ENCODE measurements at regions not wholly inside any gene's neighbourhood (a gene's known extent, or its start where the extent isn't known, plus 50 kb on each side); places are given as distances from the start of the nearest gene placed in this dataset.

DNA sequence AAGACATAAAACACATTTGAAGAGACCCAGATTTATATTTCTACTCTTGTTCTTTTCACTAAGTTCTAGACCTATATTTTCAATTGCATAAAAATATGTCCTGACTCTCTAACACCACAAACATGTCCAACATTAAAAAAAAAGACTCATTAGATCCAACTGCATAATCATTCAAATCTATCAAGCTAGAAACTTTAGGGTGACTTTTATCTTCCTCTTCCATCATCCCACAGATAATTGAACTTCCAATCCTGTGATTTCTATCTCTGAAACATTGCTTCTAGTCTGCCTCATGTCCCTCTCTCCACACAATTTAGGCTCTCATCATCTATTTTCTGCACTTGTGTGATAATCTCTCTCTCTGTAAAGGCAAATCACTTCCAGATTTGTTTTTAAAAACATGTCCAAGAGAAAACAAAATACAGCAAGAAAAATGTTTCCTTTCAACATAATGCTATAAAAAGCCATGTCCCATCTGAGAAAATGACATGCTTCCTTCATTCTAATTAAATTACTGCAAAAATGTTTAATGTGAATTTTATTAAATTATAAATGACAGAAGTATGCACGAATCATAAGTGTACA lies 615.9 kb downstream of the RNF144B start:
- Histone ChIP-seq H3K36me3 (ENCODE audit: low read depth) (no peaks in the 10 kb centered on the region), H3K4me1 (ENCODE audit: insufficient read depth, poor library complexity, severe bottlenecking) (no peaks in the 10 kb centered on the region), H3K27me3 (ENCODE audit: insufficient read depth, poor library complexity, severe bottlenecking) (peaks cover 2% of the 10 kb centered on the region), H3K27ac (ENCODE audit: poor library complexity, severe bottlenecking) (no peak overlapping the region), H3K9me3 (ENCODE audit: severe bottlenecking) (no peaks in the 10 kb centered on the region), H3K4me3 (ENCODE audit: severe bottlenecking) (no peak overlapping the region)
- TF ChIP-seq, protein P1, sequence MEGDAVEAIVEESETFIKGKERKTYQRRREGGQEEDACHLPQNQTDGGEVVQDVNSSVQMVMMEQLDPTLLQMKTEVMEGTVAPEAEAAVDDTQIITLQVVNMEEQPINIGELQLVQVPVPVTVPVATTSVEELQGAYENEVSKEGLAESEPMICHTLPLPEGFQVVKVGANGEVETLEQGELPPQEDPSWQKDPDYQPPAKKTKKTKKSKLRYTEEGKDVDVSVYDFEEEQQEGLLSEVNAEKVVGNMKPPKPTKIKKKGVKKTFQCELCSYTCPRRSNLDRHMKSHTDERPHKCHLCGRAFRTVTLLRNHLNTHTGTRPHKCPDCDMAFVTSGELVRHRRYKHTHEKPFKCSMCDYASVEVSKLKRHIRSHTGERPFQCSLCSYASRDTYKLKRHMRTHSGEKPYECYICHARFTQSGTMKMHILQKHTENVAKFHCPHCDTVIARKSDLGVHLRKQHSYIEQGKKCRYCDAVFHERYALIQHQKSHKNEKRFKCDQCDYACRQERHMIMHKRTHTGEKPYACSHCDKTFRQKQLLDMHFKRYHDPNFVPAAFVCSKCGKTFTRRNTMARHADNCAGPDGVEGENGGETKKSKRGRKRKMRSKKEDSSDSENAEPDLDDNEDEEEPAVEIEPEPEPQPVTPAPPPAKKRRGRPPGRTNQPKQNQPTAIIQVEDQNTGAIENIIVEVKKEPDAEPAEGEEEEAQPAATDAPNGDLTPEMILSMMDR (IDR thresholded peaks at IDR 0.05; ENCODE audit: poor library complexity, severe bottlenecking), result no peak
- no peak for ATAC-seq (ENCODE audit: low read depth)
- no peak for DNase-seq (ENCODE audit: low spot score)

DNA sequence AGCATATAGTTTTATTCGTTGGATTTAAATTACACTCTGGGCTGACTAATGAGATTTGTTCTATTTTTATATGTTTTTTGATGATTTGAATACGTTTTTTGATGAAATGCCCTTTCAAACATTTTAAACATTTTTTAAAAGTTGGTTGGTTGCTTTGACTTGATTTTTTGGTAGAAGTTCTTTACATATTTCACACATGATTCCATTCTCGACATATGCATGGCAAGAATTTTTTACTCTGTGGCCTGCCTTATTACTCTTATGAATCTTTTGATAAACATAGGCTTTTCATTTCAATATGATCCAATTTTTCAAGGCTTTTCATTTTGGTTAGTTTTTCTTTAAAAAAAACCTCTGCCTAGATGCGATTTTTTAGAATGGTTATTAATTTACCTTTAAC lies 617.0 kb downstream of the RNF144B start:
- Histone ChIP-seq H3K4me3 (ENCODE audit: severe bottlenecking) (no peak overlapping the region), H3K27ac (ENCODE audit: poor library complexity, severe bottlenecking) (no peak overlapping the region), H3K9me3 (ENCODE audit: severe bottlenecking) (no peaks in the 10 kb centered on the region), H3K36me3 (ENCODE audit: low read depth) (no peaks in the 10 kb centered on the region), H3K27me3 (ENCODE audit: insufficient read depth, poor library complexity, severe bottlenecking) (peaks cover 2% of the 10 kb centered on the region), H3K4me1 (ENCODE audit: insufficient read depth, poor library complexity, severe bottlenecking) (no peaks in the 10 kb centered on the region)
- DNase-seq (ENCODE audit: low spot score), result no peak
- TF ChIP-seq, protein P1 (IDR thresholded peaks at IDR 0.05; ENCODE audit: poor library complexity, severe bottlenecking), result no peak
- ATAC-seq (ENCODE audit: low read depth), result no peak

DNA sequence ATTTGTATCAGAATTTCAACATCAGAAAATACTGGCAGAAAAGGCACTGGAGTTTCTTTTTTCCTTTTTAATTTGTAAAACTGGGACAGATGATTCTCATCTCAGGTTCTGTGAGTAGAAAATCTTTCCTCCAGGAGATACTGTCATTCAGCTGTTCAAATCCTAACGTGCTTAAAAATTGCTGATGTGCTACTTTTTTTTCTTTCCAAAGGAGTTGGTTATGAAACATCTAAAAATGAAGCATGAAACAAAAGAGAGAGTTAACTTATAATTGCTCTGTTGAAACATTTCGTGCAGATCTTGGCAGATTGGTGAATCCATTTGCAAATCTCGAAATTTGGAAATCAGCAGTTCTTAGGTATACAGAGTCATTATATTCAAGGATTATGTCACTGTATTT lies 622.6 kb downstream of the RNF144B start:
- no peak for DNase-seq (ENCODE audit: low spot score)
- no peaks in the 10 kb centered on the region for H3K9me3 ChIP-seq (ENCODE audit: severe bottlenecking)
- ATAC-seq (ENCODE audit: low read depth), result no peak
- peaks cover 8% of the 10 kb centered on the region for H3K27me3 ChIP-seq (ENCODE audit: insufficient read depth, poor library complexity, severe bottlenecking)
- no peaks in the 10 kb centered on the region for H3K4me1 ChIP-seq (ENCODE audit: insufficient read depth, poor library complexity, severe bottlenecking)
- H3K4me3 ChIP-seq (ENCODE audit: severe bottlenecking), result no peak overlapping the region
- TF ChIP-seq, protein P1 (IDR thresholded peaks at IDR 0.05; ENCODE audit: poor library complexity, severe bottlenecking), result no peak
- H3K36me3 ChIP-seq (ENCODE audit: low read depth), result no peaks in the 10 kb centered on the region
- H3K27ac ChIP-seq (ENCODE audit: poor library complexity, severe bottlenecking), result no peak overlapping the region

DNA sequence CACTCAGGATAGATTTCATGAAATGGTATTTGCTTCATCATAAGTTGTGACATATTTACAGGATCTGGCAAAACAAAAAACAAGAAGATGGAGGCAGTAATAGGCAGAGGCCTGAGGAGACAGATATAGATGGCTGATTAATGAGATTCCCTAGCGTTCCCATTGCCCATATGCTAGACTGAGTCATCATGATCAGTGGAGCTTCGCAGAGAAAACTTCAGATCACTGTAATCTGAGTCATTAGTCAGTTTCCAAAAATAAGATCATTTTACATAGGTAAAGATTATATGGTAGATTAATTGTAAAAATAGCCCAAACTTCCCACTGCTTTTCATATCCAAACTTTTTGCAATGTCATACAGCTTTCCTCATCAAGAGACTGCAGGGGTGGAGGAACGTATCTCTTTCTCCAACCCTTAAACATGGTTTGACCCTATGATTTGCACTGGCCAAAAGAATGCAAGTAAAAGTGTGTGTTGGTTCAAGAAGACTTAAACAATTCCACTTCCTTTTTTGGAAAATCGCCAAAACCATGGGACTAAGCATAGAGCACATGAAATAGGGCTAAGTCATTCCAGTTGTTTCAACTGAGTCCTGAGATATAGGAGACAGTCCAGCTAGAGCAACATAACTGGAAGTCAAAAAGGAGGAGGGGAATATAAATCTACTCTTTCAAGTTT lies 626.0 kb downstream of the RNF144B start:
- Histone ChIP-seq H3K27me3 (ENCODE audit: insufficient read depth, poor library complexity, severe bottlenecking) (peaks cover 6% of the 10 kb centered on the region), H3K4me3 (ENCODE audit: severe bottlenecking) (no peak overlapping the region), H3K36me3 (ENCODE audit: low read depth) (no peaks in the 10 kb centered on the region), H3K27ac (ENCODE audit: poor library complexity, severe bottlenecking) (no peak overlapping the region), H3K9me3 (ENCODE audit: severe bottlenecking) (no peaks in the 10 kb centered on the region), H3K4me1 (ENCODE audit: insufficient read depth, poor library complexity, severe bottlenecking) (no peaks in the 10 kb centered on the region)
- TF ChIP-seq, protein P1 (IDR thresholded peaks at IDR 0.05; ENCODE audit: poor library complexity, severe bottlenecking), result no peak
- peak; percentile 35; the same call in 1 of the 3 replicates for ATAC-seq (ENCODE audit: low read depth)
- DNase-seq (ENCODE audit: low spot score), result no peak

DNA sequence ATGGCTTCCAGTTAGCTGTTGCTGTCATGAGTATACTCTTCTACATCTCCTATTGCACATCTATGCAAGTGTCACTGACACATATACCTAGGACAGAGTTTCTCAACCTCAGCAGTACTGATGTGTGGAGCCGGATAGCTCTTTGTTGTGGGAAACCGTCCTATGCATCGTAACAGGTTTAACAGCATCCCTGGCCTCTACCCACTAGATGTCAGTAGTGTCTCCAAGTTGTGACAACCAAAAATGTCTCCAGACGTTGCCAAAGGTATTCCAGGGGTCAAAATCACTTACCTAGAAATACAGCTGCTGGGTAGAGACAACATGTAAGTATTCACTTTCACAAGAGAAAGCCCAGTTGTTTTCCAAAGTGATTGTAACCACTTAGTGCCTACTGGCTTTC lies 637.6 kb downstream of the RNF144B start:
- Histone ChIP-seq H3K27ac (ENCODE audit: poor library complexity, severe bottlenecking) (no peak overlapping the region), H3K4me3 (ENCODE audit: severe bottlenecking) (no peak overlapping the region), H3K27me3 (ENCODE audit: insufficient read depth, poor library complexity, severe bottlenecking) (peaks cover 7% of the 10 kb centered on the region), H3K9me3 (ENCODE audit: severe bottlenecking) (no peaks in the 10 kb centered on the region), H3K4me1 (ENCODE audit: insufficient read depth, poor library complexity, severe bottlenecking) (no peaks in the 10 kb centered on the region), H3K36me3 (ENCODE audit: low read depth) (no peaks in the 10 kb centered on the region)
- DNase-seq (ENCODE audit: low spot score) (no peak), ATAC-seq (ENCODE audit: low read depth) (peak; percentile 74)
- TF ChIP-seq, protein P1 (IDR thresholded peaks at IDR 0.05; ENCODE audit: poor library complexity, severe bottlenecking), result peak; percentile 72

Data from RWPE2 (cell line).